ENCODE measurements at regions not wholly inside any gene's neighbourhood (a gene's known extent, or its start where the extent isn't known, plus 50 kb on each side); places are given as distances from the start of the nearest gene placed in this dataset.
"Not testable (repeated sequence)": the region's sequence is repeated elsewhere in the genome, so short reads cannot be mapped to it uniquely, and the experiment has no call there.

- DNase-seq = no peak
These were observed 793.7 kb upstream of the PRR20A start for GRCh38 chr13:56347014-56347413.

- DNase-seq = no peak
These were observed 790.9 kb upstream of the PRR20A start for GRCh38 chr13:56349866-56350265.

GRCh38 chr13:56351041-56351440 lies 789.7 kb upstream of the PRR20A start:
- DNase-seq = no peak

GRCh38 chr13:56352361-56352760 lies 788.4 kb upstream of the PRR20A start:
- DNase-seq = no peak

- no peak for DNase-seq
These were observed 787.8 kb upstream of the PRR20A start for GRCh38 chr13:56352901-56353300.

GRCh38 chr13:56356690-56357089 lies 784.0 kb upstream of the PRR20A start:
- no peak for DNase-seq

GRCh38 chr13:56378566-56378965 lies 762.2 kb upstream of the PRR20A start:
- no peak for DNase-seq

- DNase-seq = no peak
These were observed 747.2 kb upstream of the PRR20A start for GRCh38 chr13:56393549-56393948.

- no peak for DNase-seq
These were observed 744.4 kb upstream of the PRR20A start for GRCh38 chr13:56396318-56396717.

- no peak for DNase-seq
These were observed 739.9 kb upstream of the PRR20A start for GRCh38 chr13:56400774-56401173.

GRCh38 chr13:56412856-56413255 lies 727.9 kb upstream of the PRR20A start:
- DNase-seq = no peak

- DNase-seq = no peak
These were observed 716.5 kb upstream of the PRR20A start for GRCh38 chr13:56424246-56424645.

- DNase-seq = no peak
These were observed 683.1 kb upstream of the PRR20A start for GRCh38 chr13:56457535-56458190.

GRCh38 chr13:56459286-56459685 lies 681.4 kb upstream of the PRR20A start:
- no peak for DNase-seq

GRCh38 chr13:56501750-56502149 lies 639.0 kb upstream of the PRR20A start:
- DNase-seq = no peak

- no peak for DNase-seq
These were observed 629.9 kb upstream of the PRR20A start for GRCh38 chr13:56510836-56511235.

GRCh38 chr13:56512336-56512735 lies 628.4 kb upstream of the PRR20A start:
- not testable (repeated sequence) for DNase-seq

- no peak for DNase-seq
These were observed 625.3 kb upstream of the PRR20A start for GRCh38 chr13:56515441-56515840.

- no peak for DNase-seq
These were observed 612.5 kb upstream of the PRR20A start for GRCh38 chr13:56528040-56528790.

GRCh38 chr13:56530096-56530495 lies 610.6 kb upstream of the PRR20A start:
- no peak for DNase-seq

GRCh38 chr13:56547921-56548320 lies 592.8 kb upstream of the PRR20A start:
- DNase-seq = not testable (repeated sequence)

- no peak for DNase-seq
These were observed 581.9 kb upstream of the PRR20A start for GRCh38 chr13:56558698-56559320.

GRCh38 chr13:56561327-56561726 lies 579.4 kb upstream of the PRR20A start:
- no peak for DNase-seq

- no peak for DNase-seq
These were observed 577.1 kb upstream of the PRR20A start for GRCh38 chr13:56563663-56564062.
